ENCODE measurements at regions not wholly inside any gene's neighbourhood (a gene's known extent, or its start where the extent isn't known, plus 50 kb on each side); places are given as distances from the start of the nearest gene placed in this dataset.

DNA sequence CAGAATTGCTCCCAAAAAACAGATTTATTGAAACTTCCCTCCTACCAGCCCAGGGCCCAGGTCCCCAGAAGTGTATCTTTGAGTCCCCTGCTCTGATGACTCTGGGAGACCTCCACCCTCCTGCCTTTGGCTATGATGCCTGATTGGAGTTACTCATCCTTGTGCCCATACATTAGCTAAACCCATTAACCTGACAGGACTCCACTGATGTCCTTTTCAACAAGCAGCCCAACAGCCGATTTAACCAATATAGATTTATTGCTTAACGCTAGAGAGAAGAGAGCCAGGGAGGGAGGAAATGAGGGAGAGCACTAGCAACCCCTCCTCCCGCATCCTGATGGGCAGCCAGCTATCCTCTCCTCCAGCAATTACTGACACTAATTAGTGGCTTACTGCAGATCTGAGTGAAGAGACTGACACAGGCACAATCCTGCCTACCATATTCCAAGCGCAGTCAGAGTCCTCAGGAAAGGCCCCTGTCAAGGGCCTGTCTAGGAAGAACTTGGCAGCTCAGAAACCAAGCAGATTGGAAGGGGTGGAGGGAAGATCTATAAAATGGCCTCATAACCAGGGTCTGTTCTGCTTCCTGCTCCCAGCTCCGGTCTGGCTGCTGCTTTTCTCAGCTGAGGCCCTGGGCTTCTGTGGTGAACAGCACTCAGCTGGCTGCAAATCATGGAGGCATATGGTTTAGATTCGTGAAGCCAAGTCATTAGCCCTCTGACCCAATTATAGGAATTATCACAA is 484.5 kb upstream of the DAB1 start:
- no peak for DNase-seq (ENCODE audit: low spot score)
- Histone ChIP-seq H3K36me3 (ENCODE audit: control insufficient read depth in 4 of 4, insufficient read depth in 3 of 4, low read depth in 1 of 4, low read length in 3 of 4) (no peaks in the 10 kb centered on the region), H3K27me3 (ENCODE audit: control insufficient read depth in 4 of 4, insufficient read depth in 4 of 4, low read length in 3 of 4) (peaks cover 0 to 5% (median 0%) of the 10 kb centered on the region in 4 donors), H3K9me3 (ENCODE audit: control insufficient read depth in 4 of 4, low read length in 3 of 4) (no peaks in the 10 kb centered on the region), H3K4me3 (ENCODE audit: low read depth in 1 of 3, low read length in 3 of 3) (no peak overlapping the region), H3K4me1 (ENCODE audit: control insufficient read depth in 4 of 4, insufficient read depth in 4 of 4, low read length in 3 of 4) (no peaks in the 10 kb centered on the region), H3K9ac (ENCODE audit: low read depth in 1 of 2, low read length in 2 of 2) (no peak overlapping the region), H3K27ac (ENCODE audit: low read depth in 1 of 2, low read length in 2 of 2) (no peak overlapping the region)
- 74% methylated on average over 6 of the region's 6 CpGs for WGBS
- TF ChIP-seq SP1 (IDR thresholded peaks at IDR 0.05): no peak
- no peak for TF ChIP-seq ATF3 (IDR thresholded peaks at IDR 0.05)
- no peak for TF ChIP-seq YY1 (IDR thresholded peaks at IDR 0.05)

- WGBS: 91% methylated on average over 7 of the region's 7 CpGs
- Histone ChIP-seq H3K9ac (ENCODE audit: low read depth in 1 of 2, low read length in 2 of 2) (no peak overlapping the region), H3K27me3 (ENCODE audit: control insufficient read depth in 4 of 4, insufficient read depth in 4 of 4, low read length in 3 of 4) (peaks cover 0 to 9% (median 0%) of the 10 kb centered on the region in 4 donors), H3K36me3 (ENCODE audit: control insufficient read depth in 4 of 4, insufficient read depth in 3 of 4, low read depth in 1 of 4, low read length in 3 of 4) (no peaks in the 10 kb centered on the region), H3K27ac (ENCODE audit: low read depth in 1 of 2, low read length in 2 of 2) (no peak overlapping the region), H3K4me3 (ENCODE audit: low read depth in 1 of 3, low read length in 3 of 3) (no peak overlapping the region), H3K9me3 (ENCODE audit: control insufficient read depth in 4 of 4, low read length in 3 of 4) (no peaks in the 10 kb centered on the region), H3K4me1 (ENCODE audit: control insufficient read depth in 4 of 4, insufficient read depth in 4 of 4, low read length in 3 of 4) (no peaks in the 10 kb centered on the region)
- TF ChIP-seq JUND (IDR thresholded peaks at IDR 0.05) (no peak), TAF1 (conservative IDR thresholded peaks at IDR 0.05) (no peak), ATF3 (IDR thresholded peaks at IDR 0.05) (no peak), SP1 (IDR thresholded peaks at IDR 0.05) (no peak), HNF4A (conservative IDR thresholded peaks at IDR 0.05) (no peak), CTCF (IDR thresholded peaks at IDR 0.05; ENCODE audit: low read depth, low read length, missing input control) (no peak), FOXA2 (IDR thresholded peaks at IDR 0.05) (no peak), ZBTB33 (IDR thresholded peaks at IDR 0.05) (no peak), RAD21 (IDR thresholded peaks at IDR 0.05) (no peak), GABPA (IDR thresholded peaks at IDR 0.05 in 1 of 2, conservative IDR thresholded peaks at IDR 0.05 in 1 of 2) (no peak)
- TF ChIP-seq, protein P1, sequence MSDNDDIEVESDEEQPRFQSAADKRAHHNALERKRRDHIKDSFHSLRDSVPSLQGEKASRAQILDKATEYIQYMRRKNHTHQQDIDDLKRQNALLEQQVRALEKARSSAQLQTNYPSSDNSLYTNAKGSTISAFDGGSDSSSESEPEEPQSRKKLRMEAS (IDR thresholded peaks at IDR 0.05): no peak
- DNase-seq (ENCODE audit: low spot score): no peak
These were observed 477.5 kb upstream of the DAB1 start for GRCh38 chr1:57901208-57901919.

Measured in liver (tissue), 8 donors.